Dendritic cell treated with granulocyte-macrophage colony-stimulating factor and Interleukin-4, amounts not matched to agents 40 ng/mL and 50 ng/mL, for 4 days (primary cell): ENCODE measurements at regions not wholly inside any gene's neighbourhood (a gene's known extent, or its start where the extent isn't known, plus 50 kb on each side); places are given as distances from the start of the nearest gene placed in this dataset.
"Not testable (repeated sequence)": the region's sequence is repeated elsewhere in the genome, so short reads cannot be mapped to it uniquely, and the experiment has no call there.

ENCODE experiments used
- H3K27ac Mint-ChIP-seq: one replicate; pipeline ENCODE4 v1.8.0; 2022; ENCODE audit warnings: mild to moderate bottlenecking, mixed read lengths
- H3K27me3 Mint-ChIP-seq: one replicate; pipeline ENCODE4 v1.8.0; 2022; ENCODE audit warnings: mild to moderate bottlenecking, mixed read lengths
- H3K36me3 Mint-ChIP-seq: one replicate; pipeline ENCODE4 v1.8.0; 2022; ENCODE audit warnings: low read depth, mixed read lengths
- H3K4me1 Mint-ChIP-seq: one replicate; pipeline ENCODE4 v1.8.0; 2022; ENCODE audit warnings: low read depth, mixed read lengths
- H3K4me3 Mint-ChIP-seq: one replicate; pipeline ENCODE4 v1.8.0; 2022; ENCODE audit warnings: mild to moderate bottlenecking, moderate library complexity, mixed read lengths
- H3K9me3 Mint-ChIP-seq: one replicate; pipeline ENCODE4 v1.8.0; 2022; ENCODE audit warnings: mixed read lengths
- intact Hi-C: fragments of 100-400 bp; cut with micrococcal nuclease; formaldehyde crosslinking; loops from one replicate; pipeline ENCODE4 v1.15.0; 2022

GRCh38 chr15:85196697-85197096 lies 183.7 kb upstream of the AKAP13 start:
- H3K27ac Mint-ChIP-seq, H3K36me3 Mint-ChIP-seq, H3K9me3 Mint-ChIP-seq, intact Hi-C loops, H3K27me3 Mint-ChIP-seq, H3K4me3 Mint-ChIP-seq, H3K4me1 Mint-ChIP-seq: not testable (repeated sequence)

- H3K36me3 Mint-ChIP-seq, H3K27me3 Mint-ChIP-seq, intact Hi-C loops: not testable (repeated sequence)
Observed at GRCh38 chr15:85197582-85197981, 182.8 kb upstream of the AKAP13 start.

GRCh38 chr15:85198432-85198831 lies 182.0 kb upstream of the AKAP13 start:
- H3K4me1 Mint-ChIP-seq, intact Hi-C loops, H3K9me3 Mint-ChIP-seq, H3K4me3 Mint-ChIP-seq, H3K36me3 Mint-ChIP-seq, H3K27ac Mint-ChIP-seq, H3K27me3 Mint-ChIP-seq: not testable (repeated sequence)

More at GRCh38 chr15:85197582-85197981, 182.8 kb upstream of the AKAP13 start:
- H3K9me3 Mint-ChIP-seq, H3K4me1 Mint-ChIP-seq, H3K4me3 Mint-ChIP-seq, H3K27ac Mint-ChIP-seq: not testable (repeated sequence)

DNA sequence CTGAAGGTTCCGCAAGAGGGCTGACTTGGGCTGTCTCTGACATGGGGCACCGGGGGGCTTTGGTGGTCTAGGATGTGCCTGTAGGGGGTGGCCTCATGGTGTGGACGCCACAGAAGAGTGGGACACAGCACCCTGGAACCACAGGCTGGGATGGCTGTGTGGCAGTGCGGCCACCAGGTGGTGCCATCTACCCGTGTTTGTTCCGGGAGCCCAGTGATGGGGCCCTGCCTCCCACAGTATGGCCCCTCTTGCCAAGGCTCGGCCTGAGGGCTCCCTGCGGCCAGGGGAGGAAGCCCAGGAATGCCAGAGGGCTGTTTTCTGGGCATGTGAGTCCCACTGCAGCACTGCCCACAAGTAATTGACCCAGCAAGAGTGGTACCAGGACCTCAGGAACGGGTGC lies 180.2 kb upstream of the AKAP13 start:
- intact Hi-C loops, H3K27ac Mint-ChIP-seq, H3K4me1 Mint-ChIP-seq, H3K9me3 Mint-ChIP-seq, H3K36me3 Mint-ChIP-seq, H3K27me3 Mint-ChIP-seq, H3K4me3 Mint-ChIP-seq: not testable (repeated sequence)

DNA sequence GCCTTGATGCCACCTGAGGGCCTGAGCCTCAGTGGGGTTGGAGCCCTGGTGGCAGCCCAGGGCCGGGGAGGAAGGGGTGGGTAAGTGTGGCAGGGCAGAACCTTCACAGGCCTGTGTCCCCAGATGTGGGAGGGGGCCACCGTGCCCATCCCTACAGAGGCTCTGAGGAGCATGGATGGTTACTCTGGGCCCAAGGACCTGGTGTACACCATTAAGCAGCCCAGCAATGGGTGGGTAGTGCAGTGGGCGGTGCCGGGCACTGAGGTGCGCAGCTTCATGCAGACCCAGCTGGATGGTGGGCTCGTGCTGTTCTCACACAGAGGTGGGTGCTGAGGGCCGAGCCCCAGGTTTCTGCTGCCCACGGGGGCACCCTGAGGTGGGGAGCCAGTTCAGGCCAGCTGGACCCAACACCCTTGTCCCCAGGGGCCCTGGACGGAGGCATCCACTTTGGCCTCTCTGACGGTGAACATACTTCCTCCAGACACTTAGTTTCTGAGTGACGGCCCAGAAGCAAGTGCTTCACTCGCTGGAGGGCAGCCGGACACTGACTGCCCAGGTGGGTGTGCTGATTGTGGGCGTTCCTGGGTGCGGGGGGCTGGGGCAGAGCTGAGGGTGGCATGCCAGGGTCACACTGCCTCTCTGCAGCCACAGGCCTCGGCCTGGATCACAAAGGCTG lies 179.1 kb upstream of the AKAP13 start:
- H3K36me3 Mint-ChIP-seq, H3K27ac Mint-ChIP-seq, H3K4me3 Mint-ChIP-seq, intact Hi-C loops, H3K9me3 Mint-ChIP-seq, H3K27me3 Mint-ChIP-seq, H3K4me1 Mint-ChIP-seq: not testable (repeated sequence)

- H3K27me3 Mint-ChIP-seq, H3K9me3 Mint-ChIP-seq, H3K4me1 Mint-ChIP-seq, H3K4me3 Mint-ChIP-seq, H3K27ac Mint-ChIP-seq, H3K36me3 Mint-ChIP-seq, intact Hi-C loops: not testable (repeated sequence)
Observed at GRCh38 chr15:85204481-85204880, 175.9 kb upstream of the AKAP13 start.

DNA sequence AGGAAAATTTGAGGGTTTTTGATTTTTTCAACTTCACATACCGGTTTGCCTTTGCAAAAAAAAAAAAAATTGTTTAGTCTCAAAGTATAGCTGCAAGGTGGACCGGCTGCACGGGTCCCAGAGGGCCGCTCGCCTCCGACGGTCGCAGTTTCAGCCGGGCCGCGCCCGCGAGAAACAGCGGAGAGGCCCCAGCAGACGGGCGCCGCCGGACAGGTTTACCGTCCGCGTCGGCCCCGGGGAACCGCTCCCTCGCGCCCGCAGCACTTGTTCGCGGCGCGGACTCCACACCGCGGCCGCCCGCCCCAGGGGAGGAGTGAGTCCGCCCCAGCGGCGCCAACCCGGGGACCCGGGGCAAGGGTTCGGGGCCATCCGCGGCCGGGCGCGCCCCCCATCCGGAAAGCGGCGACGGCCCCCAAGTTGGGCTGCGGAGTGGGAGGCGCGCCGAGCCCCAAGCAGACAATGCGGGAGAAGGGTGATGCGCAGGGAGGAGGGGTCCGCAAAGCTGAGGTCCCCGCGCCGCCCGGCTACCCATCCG lies 146.5 kb upstream of the AKAP13 start:
- intact Hi-C loops, H3K4me1 Mint-ChIP-seq, H3K4me3 Mint-ChIP-seq, H3K27ac Mint-ChIP-seq, H3K36me3 Mint-ChIP-seq, H3K27me3 Mint-ChIP-seq, H3K9me3 Mint-ChIP-seq: not testable (repeated sequence)

DNA sequence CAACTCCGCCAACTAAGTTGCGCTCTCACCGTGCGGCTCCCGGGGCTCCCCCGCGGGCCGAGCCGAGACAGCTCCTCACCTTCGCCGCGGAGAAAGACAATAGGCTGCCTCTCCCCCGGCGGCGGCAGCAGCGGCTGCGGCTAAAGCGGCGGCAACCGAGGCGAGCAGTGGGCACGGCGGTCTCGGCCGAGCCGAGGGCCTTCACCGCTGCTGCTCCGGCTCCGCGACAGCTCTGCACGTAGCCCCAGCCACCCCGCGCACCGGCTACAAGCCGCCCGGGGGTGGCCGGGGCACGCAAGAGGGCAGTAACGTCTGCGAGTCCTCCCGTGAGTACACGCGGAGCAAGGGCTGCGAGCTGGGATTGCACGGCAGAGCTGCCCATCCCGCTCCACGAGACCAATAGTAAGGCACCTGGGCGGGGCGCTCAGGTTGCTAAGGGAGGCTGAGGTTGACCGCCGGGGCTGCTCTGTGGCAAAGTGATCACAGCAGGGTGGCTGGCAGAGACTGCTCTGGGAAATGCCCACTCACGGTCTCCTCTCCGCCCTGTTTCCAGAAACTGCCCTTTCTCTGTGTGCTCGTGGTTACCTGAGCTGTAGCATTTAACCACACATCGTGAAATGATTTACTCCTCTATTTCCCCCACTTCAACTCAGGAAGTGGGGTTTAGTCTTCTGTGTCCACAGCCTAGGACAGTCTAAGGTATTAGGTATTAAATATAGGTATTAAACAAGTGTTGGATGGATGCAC lies 145.8 kb upstream of the AKAP13 start:
- not testable (repeated sequence) for H3K27ac Mint-ChIP-seq, H3K4me3 Mint-ChIP-seq

DNA sequence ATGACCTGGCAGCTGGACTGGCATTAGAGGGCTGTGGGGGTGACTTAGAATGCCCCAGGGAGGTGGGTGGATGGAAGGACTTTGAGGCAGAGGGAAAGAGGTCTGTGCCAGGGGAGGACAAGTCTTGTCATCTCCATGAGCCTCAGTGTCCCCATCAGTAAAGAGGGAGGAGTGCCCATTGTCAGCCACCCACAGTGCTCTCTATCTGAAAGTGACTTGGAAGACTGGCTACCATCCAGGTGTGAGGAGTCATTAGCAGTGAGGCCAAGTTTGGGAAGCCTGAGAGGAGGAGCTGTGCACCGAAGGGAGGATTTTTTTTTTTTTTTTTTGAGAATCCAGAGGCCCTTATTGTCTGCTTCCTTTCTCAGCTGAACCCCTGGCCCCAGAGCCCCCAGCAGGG lies 136.3 kb upstream of the AKAP13 start:
- H3K36me3 Mint-ChIP-seq, H3K4me3 Mint-ChIP-seq, H3K27ac Mint-ChIP-seq, H3K4me1 Mint-ChIP-seq, H3K9me3 Mint-ChIP-seq, intact Hi-C loops, H3K27me3 Mint-ChIP-seq: not testable (repeated sequence)

More for the DNA sequence above, 145.8 kb upstream of the AKAP13 start:
- intact Hi-C loops, H3K36me3 Mint-ChIP-seq, H3K9me3 Mint-ChIP-seq, H3K4me1 Mint-ChIP-seq, H3K27me3 Mint-ChIP-seq: not testable (repeated sequence)

GRCh38 chr15:85250938-85251542 lies 129.4 kb upstream of the AKAP13 start:
- intact Hi-C loops, H3K9me3 Mint-ChIP-seq, H3K4me3 Mint-ChIP-seq, H3K27me3 Mint-ChIP-seq, H3K36me3 Mint-ChIP-seq, H3K27ac Mint-ChIP-seq, H3K4me1 Mint-ChIP-seq: not testable (repeated sequence)

GRCh38 chr15:85253196-85253915 lies 127.0 kb upstream of the AKAP13 start:
- H3K9me3 Mint-ChIP-seq, H3K4me1 Mint-ChIP-seq, H3K27ac Mint-ChIP-seq, H3K27me3 Mint-ChIP-seq, H3K36me3 Mint-ChIP-seq, intact Hi-C loops: not testable (repeated sequence)
- peak overlapping the region; percentile 35 for H3K4me3 Mint-ChIP-seq

DNA sequence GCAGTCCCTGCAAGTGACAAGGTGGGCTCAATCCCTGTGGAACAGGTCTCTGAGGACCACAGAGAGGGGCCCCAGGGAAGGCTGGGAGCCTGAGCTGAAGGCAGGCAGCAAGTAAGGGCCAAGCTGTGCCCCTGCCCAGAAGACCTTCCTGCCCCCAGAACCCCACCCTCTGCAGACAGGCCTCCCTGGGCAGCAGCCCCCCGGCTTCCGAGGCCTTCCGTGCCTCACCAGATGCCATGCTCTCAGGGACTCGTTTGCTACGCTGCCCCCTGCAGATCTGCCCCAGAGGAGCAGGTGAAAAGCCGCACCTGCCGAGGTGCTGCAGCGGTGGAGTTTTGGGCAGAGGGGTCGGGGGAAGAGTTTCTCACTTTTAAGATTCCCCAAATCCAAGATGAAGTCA lies 125.4 kb upstream of the AKAP13 start:
- intact Hi-C loops, H3K4me1 Mint-ChIP-seq, H3K9me3 Mint-ChIP-seq, H3K4me3 Mint-ChIP-seq, H3K27ac Mint-ChIP-seq, H3K36me3 Mint-ChIP-seq, H3K27me3 Mint-ChIP-seq: not testable (repeated sequence)

- H3K27me3 Mint-ChIP-seq, H3K9me3 Mint-ChIP-seq, H3K36me3 Mint-ChIP-seq, intact Hi-C loops, H3K4me3 Mint-ChIP-seq, H3K27ac Mint-ChIP-seq, H3K4me1 Mint-ChIP-seq: not testable (repeated sequence)
Observed at GRCh38 chr15:85255502-85255901, 124.9 kb upstream of the AKAP13 start.
